GM19452 (cell line): ENCODE measurements at regions not wholly inside any gene's neighbourhood (a gene's known extent, or its start where the extent isn't known, plus 50 kb on each side); places are given as distances from the start of the nearest gene placed in this dataset.
"Not testable (repeated sequence)": the region's sequence is repeated elsewhere in the genome, so short reads cannot be mapped to it uniquely, and the experiment has no call there.

Experiments used
- ATAC-seq: cut with Tn5 transposase; IDR thresholded peaks from one replicate; pipeline ENCODE4 v1.9.1; 2021; ENCODE audit not compliant: unreplicated experiment

GRCh38 chr7:6988608-6989007, 162.5 kb upstream of the CCZ1B start:
- not testable (repeated sequence) for ATAC-seq

DNA sequence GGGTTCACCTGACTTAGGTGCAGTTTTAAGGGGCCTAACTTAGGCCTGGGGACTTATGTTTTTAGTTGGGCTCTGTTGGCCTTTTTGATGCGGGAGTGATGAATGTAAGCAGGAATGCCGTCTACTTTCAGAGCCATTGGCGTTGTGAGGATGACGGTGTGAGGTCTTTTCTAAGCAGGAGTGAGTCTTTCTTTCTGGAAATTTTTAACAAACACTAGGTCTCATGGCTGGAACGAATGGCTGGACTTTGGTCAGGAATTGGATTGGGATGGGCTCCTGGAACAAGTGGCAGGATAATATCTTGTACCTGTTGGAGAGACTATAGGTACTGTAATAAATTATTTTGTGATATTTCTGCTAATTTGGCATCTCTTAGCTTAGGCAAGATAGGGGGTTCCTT, 163.9 kb upstream of the CCZ1B start:
- not testable (repeated sequence) for ATAC-seq

- not testable (repeated sequence) for ATAC-seq
Measured at GRCh38 chr7:6990426-6991152, 164.5 kb upstream of the CCZ1B start.

- ATAC-seq = not testable (repeated sequence)
Measured at GRCh38 chr7:6991169-6991611, 165.1 kb upstream of the CCZ1B start.

DNA sequence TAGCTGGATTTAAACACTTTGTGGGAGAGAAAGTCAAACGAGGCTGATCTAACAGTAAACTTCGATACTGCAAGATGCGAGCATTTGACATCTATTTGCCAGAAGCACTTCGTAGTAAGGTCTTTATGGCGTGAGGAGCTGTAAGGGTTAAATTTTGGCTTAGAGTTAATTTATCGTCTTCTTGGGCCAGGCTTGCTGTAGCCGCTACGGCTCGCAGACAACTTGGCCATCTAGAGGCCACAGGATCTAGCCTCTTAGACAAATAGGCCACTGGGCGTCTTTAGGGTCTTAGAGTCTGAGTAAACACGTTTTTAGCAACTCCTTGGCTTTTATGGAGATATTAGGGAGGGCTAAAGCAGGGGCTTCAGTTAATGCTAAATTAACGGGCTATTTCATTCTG, 165.6 kb upstream of the CCZ1B start:
- ATAC-seq = not testable (repeated sequence)

- ATAC-seq = not testable (repeated sequence)
Measured at GRCh38 chr7:6992133-6992532, 166.1 kb upstream of the CCZ1B start.

DNA sequence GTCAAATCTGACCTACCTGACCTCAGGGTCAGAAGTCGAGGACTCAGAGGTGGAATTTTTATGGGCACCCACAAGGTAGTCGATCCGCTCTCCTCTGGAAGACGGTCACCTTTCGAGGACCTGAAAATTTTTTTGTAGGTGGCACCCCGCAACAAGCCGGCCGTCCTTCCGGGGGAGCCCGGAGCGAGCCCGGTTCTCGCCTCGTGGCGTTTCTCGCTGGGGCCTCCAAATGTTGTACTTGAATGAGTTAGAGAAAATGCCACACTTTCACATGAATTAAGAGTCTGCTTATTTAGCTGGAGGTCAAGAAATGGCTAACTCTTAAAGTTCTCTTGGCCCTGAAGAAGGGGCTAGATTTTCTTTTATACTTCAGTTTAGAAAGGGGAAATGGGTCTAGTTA, 169.0 kb upstream of the CCZ1B start:
- ATAC-seq = not testable (repeated sequence)

DNA sequence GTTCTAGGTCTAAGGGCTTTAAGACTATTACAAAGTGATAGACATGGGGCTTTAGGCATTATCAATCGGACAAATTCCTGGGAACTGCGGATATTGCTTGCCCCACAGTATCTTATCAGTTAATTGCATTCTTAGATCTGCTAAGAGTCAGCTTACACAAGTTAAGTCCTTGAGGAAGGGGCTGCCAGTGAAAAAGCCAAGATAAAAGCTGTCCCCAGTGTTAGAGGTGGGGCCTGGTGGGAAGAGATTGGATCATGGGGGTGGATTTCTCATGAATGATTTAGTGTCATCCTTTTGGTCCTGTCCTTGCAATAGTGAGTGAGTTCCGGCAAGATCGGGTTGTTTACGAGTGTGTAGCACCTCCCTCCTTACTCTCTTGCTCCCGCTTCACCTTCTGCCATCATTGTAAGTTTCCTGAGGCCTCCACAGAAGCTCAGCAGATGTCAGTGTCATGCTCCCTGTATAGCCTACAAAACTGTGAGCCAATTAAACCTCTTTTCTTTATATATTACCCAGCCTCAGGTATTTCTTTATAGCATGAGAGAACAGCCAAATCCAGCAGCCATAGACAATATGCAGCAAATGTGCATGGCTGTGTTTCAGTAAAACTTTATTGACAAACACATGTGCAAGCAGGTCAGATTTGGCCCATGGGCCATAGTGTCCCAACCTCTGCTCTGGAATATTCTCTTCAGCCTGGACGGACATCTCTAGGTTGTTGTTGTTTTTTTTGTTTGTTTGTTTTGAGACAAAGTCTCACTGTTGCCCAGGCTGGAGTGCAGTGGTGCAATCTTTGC, 169.6 kb upstream of the CCZ1B start:
- ATAC-seq = not testable (repeated sequence)

- ATAC-seq = not testable (repeated sequence)
Measured at GRCh38 chr7:6999067-6999666, 173.1 kb upstream of the CCZ1B start.

DNA sequence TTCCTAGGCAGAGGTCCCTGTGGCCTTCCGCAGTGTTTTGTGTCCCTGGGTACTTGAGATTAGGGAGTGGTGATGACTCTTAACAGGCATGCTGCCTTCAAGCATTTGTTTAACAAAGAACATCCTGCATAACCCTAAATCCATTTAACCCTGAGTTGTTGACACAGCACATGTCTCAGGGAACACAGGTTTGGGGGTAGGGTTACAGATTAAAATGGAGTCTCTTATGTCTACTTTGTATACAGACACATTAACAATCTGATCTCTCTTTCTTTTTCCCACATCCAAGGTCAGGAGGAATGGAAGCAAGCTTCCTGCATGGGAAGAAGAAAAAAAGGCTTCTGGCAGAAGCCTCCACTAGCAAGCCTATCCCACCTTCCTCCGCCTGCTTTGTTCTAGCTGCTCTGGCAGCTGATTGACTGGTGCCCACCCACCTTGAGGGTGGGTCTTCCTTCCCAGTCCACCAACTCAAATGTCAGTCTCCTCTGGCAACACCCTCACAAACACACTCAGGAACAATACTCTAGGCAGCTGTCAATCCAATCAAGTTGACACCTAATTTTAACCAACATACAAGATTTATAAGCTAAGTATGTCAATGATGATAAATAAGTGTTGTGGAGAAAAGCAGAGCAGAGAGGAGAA, 176.5 kb upstream of the CCZ1B start:
- ATAC-seq = no peak

GRCh38 chr7:7005303-7005702, 177.0 kb upstream of the C1GALT1 start:
- ATAC-seq = no peak

- ATAC-seq = not testable (repeated sequence)
Measured at GRCh38 chr7:7005949-7006348, 176.4 kb upstream of the C1GALT1 start.

GRCh38 chr7:7011241-7011640, 171.1 kb upstream of the C1GALT1 start:
- not testable (repeated sequence) for ATAC-seq

DNA sequence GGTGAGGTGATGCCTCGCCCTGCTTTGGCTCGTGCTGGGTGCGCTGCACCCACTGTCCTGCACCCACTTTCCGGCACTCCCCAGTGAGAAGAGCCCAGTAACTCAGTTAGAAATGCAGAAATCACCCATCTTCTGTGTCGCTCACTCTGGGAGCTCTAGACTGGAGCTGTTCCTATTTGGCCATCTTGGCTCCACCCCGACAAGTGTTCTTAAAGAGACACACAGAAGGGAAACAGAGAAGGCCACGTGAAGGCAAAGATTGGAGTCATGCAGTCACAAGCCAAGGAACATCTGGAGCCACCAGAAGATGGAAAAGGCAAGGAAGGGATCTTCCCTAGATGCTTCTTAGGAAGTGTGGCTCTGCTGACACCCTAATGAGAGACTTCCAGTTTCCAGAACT, 170.6 kb upstream of the C1GALT1 start:
- ATAC-seq = not testable (repeated sequence)

- ATAC-seq = no peak
Measured at GRCh38 chr7:7014827-7015595, 167.3 kb upstream of the C1GALT1 start.

DNA sequence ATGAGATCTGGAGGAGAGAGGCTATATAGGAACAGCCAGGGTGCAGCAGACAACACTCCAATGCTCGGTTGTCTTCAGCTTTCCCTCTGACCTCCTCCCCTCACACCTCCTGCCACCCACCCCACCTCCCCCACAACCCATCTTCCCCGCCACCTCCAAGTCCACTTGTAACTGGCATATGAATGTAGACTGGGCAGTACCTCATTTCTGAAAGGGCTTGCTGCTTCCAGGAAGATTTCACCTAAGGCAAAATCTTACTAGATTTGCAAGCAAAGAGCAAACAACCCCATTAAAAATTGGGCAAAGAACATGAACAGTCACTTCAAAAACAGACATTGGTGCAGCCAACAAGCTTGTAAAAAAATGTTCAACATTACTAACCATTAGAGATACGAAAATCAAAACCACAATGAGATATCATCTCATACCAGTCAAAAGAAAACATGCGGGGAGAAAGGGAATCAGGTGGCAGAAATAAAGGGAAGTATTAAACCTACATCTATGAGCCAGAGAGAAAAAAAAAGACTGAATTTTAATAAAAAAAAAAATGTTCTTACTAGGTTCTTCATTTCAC, 164.6 kb upstream of the C1GALT1 start:
- no peak for ATAC-seq

GRCh38 chr7:7018290-7018689, 164.1 kb upstream of the C1GALT1 start:
- no peak for ATAC-seq

DNA sequence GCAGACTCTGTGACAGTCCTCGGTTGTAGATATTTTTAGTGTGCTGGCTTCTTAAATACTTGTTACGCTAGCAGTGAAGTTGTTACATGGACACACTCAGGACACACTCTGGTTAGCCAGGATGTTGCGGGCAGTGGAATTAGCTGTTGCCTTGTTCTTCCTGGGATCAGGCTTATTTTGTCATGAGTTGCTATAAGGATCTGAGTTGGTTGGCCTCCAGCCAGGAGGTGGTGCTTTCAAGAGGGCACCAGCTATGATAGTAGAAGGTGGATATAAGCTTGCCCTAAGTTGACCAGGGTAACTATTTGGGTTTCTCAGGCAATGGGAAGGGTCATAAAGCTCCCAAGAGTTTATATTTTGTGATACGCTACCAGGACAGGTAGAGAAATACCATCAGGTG, 150.1 kb upstream of the C1GALT1 start:
- no peak for ATAC-seq

DNA sequence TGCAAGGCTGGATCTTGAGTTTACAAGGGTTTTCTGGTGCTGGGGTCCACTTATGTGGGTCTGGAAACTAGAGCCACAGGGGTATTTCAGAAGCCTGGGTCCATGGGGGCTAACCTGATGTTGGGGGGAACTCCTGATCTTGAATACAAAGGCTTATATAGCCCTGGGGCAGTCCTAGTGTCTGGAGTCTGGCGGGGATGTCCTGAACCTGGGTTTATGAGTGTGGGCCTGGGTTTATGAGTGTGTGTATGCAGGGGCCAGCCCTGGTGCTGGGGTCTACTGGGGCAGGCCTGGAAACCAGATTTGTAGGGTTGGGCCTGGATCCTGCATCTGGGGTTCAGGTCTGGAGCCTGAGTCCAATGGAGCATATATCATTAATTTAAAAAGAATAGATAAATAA, 146.5 kb upstream of the C1GALT1 start:
- ATAC-seq = no peak

GRCh38 chr7:7042286-7042893, 140.0 kb upstream of the C1GALT1 start:
- ATAC-seq = not testable (repeated sequence)
